ENCODE measurements at regions not wholly inside any gene's neighbourhood (a gene's known extent, or its start where the extent isn't known, plus 50 kb on each side); places are given as distances from the start of the nearest gene placed in this dataset.

DNA sequence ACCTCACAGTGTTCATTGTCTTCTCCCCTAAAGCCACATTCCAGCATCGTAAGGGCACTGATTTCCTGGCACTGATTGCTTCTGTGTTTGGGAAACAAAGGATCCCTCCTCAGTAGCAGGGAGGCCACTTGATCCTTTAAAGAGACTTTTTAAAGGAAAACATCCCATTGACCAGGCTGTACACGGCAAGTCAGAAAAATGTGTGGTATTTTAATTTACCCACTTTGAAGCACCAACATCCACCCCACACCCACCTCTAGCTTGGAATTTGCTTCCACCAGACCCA, 364.9 kb downstream of the SHANK2 start:
- peaks cover 0 to 4% (median 0%) of the 10 kb centered on the region in 3 donors for H3K9me3 ChIP-seq
- no peak overlapping the region for H3K27ac ChIP-seq
- H3K4me1 ChIP-seq, result peaks cover 0 to 5% (median 0%) of the 10 kb centered on the region in 4 donors
- no peaks in the 10 kb centered on the region for H3K36me3 ChIP-seq
- intact Hi-C loops (cut with DNase I; ENCODE audit: low total_unique reads), result no loop called here
- no peak overlapping the region for H3K4me3 ChIP-seq
- DNase-seq, result no peak
- no peak for TF ChIP-seq CTCF (IDR thresholded peaks at IDR 0.05)
- H3K27me3 ChIP-seq, result peaks cover 0 to 19% of the 10 kb centered on the region in 2 donors

DNA sequence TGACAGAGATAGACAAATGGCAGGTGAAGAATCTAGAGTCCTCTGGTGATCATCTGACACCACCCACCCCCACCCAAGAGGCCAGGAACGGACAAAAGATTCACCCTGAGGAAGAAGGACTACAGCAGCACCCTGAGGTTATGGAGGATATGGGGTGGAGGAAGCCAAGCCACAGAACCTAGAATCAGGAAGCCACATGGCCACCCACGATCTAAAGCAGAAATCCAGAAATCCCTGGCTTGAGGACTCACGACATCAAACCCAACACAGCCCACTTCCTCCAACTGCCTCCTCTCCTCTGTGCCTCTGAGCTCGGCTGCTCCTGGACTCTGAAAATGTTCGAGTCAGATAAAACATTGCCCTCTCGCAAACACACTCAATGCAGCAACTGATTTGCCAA, 364.3 kb downstream of the SHANK2 start:
- Histone ChIP-seq H3K27me3 (peaks cover 0 to 13% of the 10 kb centered on the region in 2 donors), H3K4me3 (no peak overlapping the region), H3K4me1 (peaks cover 0 to 5% (median 0%) of the 10 kb centered on the region in 4 donors), H3K36me3 (no peaks in the 10 kb centered on the region), H3K27ac (no peak overlapping the region), H3K9me3 (peaks cover 0 to 4% (median 0%) of the 10 kb centered on the region in 3 donors)
- intact Hi-C loops (cut with DNase I; ENCODE audit: low total_unique reads), result no loop called here
- TF ChIP-seq CTCF (IDR thresholded peaks at IDR 0.05), result no peak
- no peak for DNase-seq

DNA sequence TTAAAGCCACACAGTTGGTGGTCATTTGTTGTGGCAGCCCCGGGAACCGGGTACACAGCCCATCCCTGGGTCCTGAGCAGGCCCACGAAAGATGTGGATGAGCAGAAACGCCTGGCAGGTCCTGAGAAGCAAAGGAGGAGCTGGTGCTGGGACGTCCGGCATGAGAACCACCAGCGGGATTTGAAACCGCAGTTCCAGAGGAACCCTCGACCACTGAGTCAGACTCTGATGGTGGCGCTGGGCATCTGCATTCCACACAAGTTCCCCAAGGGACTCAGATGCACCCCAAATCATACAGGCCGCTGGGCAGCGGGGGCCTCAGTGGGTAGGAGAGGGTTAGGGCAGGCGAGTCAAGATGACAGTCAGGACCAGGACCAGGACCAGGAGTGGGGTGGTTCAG, 363.0 kb downstream of the SHANK2 start:
- TF ChIP-seq CTCF (IDR thresholded peaks at IDR 0.05), result no peak
- Histone ChIP-seq H3K27me3 (peaks cover 0 to 11% of the 10 kb centered on the region in 2 donors), H3K4me1 (no peaks in the 10 kb centered on the region), H3K36me3 (no peaks in the 10 kb centered on the region), H3K9me3 (peaks cover 0 to 4% (median 0%) of the 10 kb centered on the region in 3 donors), H3K27ac (no peak overlapping the region), H3K4me3 (no peak overlapping the region)
- no peak for DNase-seq
- intact Hi-C loops (cut with DNase I; ENCODE audit: low total_unique reads), result no loop called here

DNA sequence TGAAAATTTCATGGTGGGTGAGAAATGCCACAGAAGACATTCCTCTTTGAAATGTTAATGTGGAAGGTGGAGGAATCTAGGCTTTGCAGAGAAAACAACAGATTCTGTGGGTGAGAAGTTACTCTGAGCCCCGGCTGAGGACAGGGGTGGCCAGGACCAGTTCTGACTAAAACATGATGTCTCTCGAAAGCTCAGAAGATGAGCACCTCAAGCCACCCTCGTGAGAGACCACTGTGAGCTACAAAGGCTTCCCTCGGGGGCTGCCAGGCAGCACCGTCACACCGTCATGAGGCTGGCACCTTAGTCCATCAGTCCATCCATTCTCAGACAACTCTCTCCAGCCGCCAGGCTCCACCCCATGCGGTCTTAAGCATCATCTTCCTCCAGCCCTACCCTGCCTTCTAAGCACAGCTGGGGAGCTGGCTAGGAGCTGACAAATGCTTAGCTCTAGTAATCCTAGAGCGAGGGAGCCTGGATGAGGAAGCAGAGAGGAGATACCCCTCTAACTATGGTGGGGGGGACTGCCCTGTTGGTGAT, 360.5 kb downstream of the SHANK2 start:
- intact Hi-C loops (cut with DNase I; ENCODE audit: low total_unique reads), result no loop called here
- DNase-seq, result no peak
- Histone ChIP-seq H3K36me3 (no peaks in the 10 kb centered on the region), H3K27ac (no peak overlapping the region), H3K4me3 (no peak overlapping the region), H3K9me3 (peaks cover 0 to 4% (median 0%) of the 10 kb centered on the region in 3 donors), H3K27me3 (peaks cover 0 to 3% of the 10 kb centered on the region in 2 donors), H3K4me1 (no peaks in the 10 kb centered on the region)
- no peak for TF ChIP-seq CTCF (IDR thresholded peaks at IDR 0.05)

GRCh38 chr11:70892889-70893288, 359.5 kb downstream of the SHANK2 start:
- no peaks in the 10 kb centered on the region for H3K4me1 ChIP-seq
- no peak for DNase-seq
- no peaks in the 10 kb centered on the region for H3K36me3 ChIP-seq
- H3K9me3 ChIP-seq, result peaks cover 0 to 13% (median 6%) of the 10 kb centered on the region in 3 donors
- no peak overlapping the region for H3K4me3 ChIP-seq
- H3K27ac ChIP-seq, result no peak overlapping the region
- no peak for TF ChIP-seq CTCF (IDR thresholded peaks at IDR 0.05)
- H3K27me3 ChIP-seq, result peaks cover 0 to 3% of the 10 kb centered on the region in 2 donors
- intact Hi-C loops (cut with DNase I; ENCODE audit: low total_unique reads), result no loop called here
